Astrocyte of the spinal cord (primary cell): ENCODE measurements at regions not wholly inside any gene's neighbourhood (a gene's known extent, or its start where the extent isn't known, plus 50 kb on each side); places are given as distances from the start of the nearest gene placed in this dataset.

Experiments used
- DNase-seq: peaks from one replicate; pipeline ENCODE4 v3.0.0; 2011; ENCODE audit warnings: low read depth, low spot score
- H3K4me3 ChIP-seq: 2 replicates; pipeline ENCODE4 v1.5.1; 2011; ENCODE audit warnings: low read depth, mild to moderate bottlenecking, low read length, moderate library complexity
- in situ Hi-C: cut with HindIII; loops from 2 replicates; pipeline ENCODE4 v1.10.0; 2017; ENCODE audit warnings: low sequenced_read_pairs
- TF ChIP-seq, protein P1 (sequence below): IDR thresholded peaks from 2 replicates; pipeline ENCODE4 v1.5.1; 2012; ENCODE audit warnings: low read depth, mild to moderate bottlenecking, low read length, inconsistent platforms

DNA sequence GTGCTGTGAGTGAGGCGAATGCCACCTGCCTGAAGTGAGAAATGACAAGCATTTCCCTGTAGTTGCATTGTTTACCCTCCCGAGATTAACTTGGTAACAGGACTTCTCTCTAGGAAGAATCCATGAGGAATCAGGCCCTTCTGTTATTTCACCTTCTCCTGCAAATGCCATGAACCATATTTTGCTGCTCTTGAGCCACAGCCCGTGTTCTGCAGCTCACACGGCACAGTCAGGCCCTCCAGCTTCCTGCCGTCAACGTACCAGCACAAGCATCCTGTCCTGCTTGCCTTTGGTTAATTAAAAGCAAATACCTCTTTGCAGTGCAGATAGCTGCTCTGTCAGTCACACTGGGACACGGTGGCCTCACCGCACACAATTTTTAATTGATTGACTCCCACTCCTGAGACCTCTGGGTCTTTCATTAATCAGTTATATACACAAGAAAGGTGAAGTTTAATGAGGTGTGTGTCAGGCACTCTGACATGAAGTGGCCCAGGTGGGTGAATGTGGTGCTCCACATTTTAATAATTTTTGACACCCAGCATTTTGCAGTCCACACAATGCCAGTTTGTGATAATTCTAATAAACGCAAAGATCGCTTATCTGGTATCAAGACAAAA is 95.3 kb upstream of the ASB18 start:
- in situ Hi-C loops, result no loop called here
- TF ChIP-seq, protein P1, sequence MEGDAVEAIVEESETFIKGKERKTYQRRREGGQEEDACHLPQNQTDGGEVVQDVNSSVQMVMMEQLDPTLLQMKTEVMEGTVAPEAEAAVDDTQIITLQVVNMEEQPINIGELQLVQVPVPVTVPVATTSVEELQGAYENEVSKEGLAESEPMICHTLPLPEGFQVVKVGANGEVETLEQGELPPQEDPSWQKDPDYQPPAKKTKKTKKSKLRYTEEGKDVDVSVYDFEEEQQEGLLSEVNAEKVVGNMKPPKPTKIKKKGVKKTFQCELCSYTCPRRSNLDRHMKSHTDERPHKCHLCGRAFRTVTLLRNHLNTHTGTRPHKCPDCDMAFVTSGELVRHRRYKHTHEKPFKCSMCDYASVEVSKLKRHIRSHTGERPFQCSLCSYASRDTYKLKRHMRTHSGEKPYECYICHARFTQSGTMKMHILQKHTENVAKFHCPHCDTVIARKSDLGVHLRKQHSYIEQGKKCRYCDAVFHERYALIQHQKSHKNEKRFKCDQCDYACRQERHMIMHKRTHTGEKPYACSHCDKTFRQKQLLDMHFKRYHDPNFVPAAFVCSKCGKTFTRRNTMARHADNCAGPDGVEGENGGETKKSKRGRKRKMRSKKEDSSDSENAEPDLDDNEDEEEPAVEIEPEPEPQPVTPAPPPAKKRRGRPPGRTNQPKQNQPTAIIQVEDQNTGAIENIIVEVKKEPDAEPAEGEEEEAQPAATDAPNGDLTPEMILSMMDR, result no peak
- DNase-seq, result no peak
- H3K4me3 ChIP-seq, result no peak overlapping the region

- in situ Hi-C loops, result no loop called here
- TF ChIP-seq, protein P1, result no peak
- no peak for DNase-seq
- H3K4me3 ChIP-seq, result no peak overlapping the region
Measured at GRCh38 chr2:236360496-236360895, 96.3 kb upstream of the ASB18 start.

GRCh38 chr2:236363711-236364277 is 99.6 kb upstream of the ASB18 start:
- no peak for DNase-seq
- H3K4me3 ChIP-seq, result no peak overlapping the region
- TF ChIP-seq, protein P1, result no peak
- in situ Hi-C loops, result no loop called here

- no peak overlapping the region for H3K4me3 ChIP-seq
- TF ChIP-seq, protein P1, result no peak
- in situ Hi-C loops, result no loop called here
- no peak for DNase-seq
Measured at GRCh38 chr2:236365258-236366048, 101.2 kb upstream of the ASB18 start.

- TF ChIP-seq, protein P1, result no peak
- no peak overlapping the region for H3K4me3 ChIP-seq
- DNase-seq, result no peak
- in situ Hi-C loops, result no loop called here
Measured at GRCh38 chr2:236366049-236366387, 101.8 kb upstream of the ASB18 start.

- in situ Hi-C loops, result no loop called here
- TF ChIP-seq, protein P1, result no peak
- DNase-seq, result no peak
- H3K4me3 ChIP-seq, result no peak overlapping the region
Measured at GRCh38 chr2:236366397-236366796, 102.2 kb upstream of the ASB18 start.
